ENCODE measurements at regions not wholly inside any gene's neighbourhood (a gene's known extent, or its start where the extent isn't known, plus 50 kb on each side); places are given as distances from the start of the nearest gene placed in this dataset.

DNA sequence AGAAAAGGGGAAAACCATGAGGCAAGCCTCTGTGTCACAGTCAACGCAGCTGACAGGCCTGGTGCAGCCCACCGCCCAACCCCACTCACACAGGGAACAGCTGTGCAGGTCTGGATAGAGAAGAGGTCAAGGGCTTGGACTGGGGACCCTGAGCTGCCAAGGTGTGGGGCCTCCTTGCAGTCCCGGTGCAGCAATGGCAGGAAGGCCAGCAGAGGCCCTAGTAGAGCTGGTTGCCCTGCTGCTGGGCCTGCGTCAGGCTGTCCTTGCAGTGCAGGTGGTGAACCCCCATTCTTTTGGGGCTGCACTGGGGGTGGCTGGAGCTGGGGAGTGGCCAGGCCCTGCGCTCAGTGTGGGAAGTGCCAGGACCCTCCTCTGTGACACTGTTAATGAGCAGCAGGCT, 482.0 kb downstream of the SMARCA1 start:
- TF ChIP-seq MXI1 (IDR thresholded peaks at IDR 0.05; ENCODE audit: low read depth, low read length) = no peak
- TF ChIP-seq TCF12 (IDR thresholded peaks at IDR 0.05; ENCODE audit: low read depth, low read length) = no peak
- TF ChIP-seq CTCF (IDR thresholded peaks at IDR 0.05 in 2 of 3, conservative IDR thresholded peaks at IDR 0.05 in 1 of 3; ENCODE audit: control insufficient read depth in 2 of 3, extremely low read depth in 1 of 3, insufficient read depth in 1 of 3, low read depth in 3 of 3, low read length in 3 of 3) = no peak
- no peak for TF ChIP-seq NR2C1 (IDR thresholded peaks at IDR 0.05)
- no peak for TF ChIP-seq CHD2 (IDR thresholded peaks at IDR 0.05; ENCODE audit: borderline replicate concordance, low read depth, low read length)
